Rectal smooth muscle tissue (tissue), 1 donor: ENCODE measurements at regions not wholly inside any gene's neighbourhood (a gene's known extent, or its start where the extent isn't known, plus 50 kb on each side); places are given as distances from the start of the nearest gene placed in this dataset.

Experiments used
- H3K27ac ChIP-seq: one replicate; pipeline ENCODE4 v1.7.0; 2013; ENCODE audit warnings: low read depth, low read length, inconsistent platforms
- H3K27me3 ChIP-seq: one replicate; pipeline ENCODE4 v1.7.0; 2013; ENCODE audit warnings: low read length; ENCODE audit not compliant: control insufficient read depth, insufficient read depth
- H3K36me3 ChIP-seq: one replicate; pipeline ENCODE4 v1.7.0; 2013; ENCODE audit warnings: low read length; ENCODE audit not compliant: control insufficient read depth, insufficient read depth
- H3K4me1 ChIP-seq: one replicate; pipeline ENCODE4 v1.7.0; 2013; ENCODE audit warnings: low read length; ENCODE audit not compliant: control insufficient read depth, insufficient read depth
- H3K4me3 ChIP-seq: one replicate; pipeline ENCODE4 v1.7.0; 2013; ENCODE audit warnings: low read length
- H3K9ac ChIP-seq: one replicate; pipeline ENCODE4 v1.7.0; 2013; ENCODE audit warnings: low read length

DNA sequence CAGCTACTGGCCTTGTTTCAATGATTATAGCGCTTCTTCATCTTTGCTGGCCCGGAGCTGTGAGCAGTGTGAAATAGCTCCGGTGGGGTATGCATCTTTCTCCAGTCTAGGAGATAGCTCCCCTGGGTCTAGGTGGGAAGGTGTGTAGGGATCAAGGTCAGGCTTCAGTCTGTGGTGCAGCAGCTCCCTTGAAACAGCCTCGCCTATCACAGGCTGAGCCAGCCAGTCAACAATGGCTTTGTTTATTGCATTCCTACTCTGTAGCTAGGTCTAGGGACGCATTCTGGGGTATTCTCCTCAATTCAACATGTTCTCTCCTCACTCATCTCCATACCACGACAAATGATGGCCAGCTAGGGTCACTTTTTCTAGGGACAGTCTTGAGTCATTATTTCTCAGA lies 646.8 kb upstream of the IGFBP3 start:
- no peaks in the 10 kb centered on the region for H3K27me3 ChIP-seq
- H3K27ac ChIP-seq = no peak overlapping the region
- H3K4me1 ChIP-seq = no peaks in the 10 kb centered on the region
- no peak overlapping the region for H3K4me3 ChIP-seq
- H3K9ac ChIP-seq = no peak overlapping the region
- H3K36me3 ChIP-seq = no peaks in the 10 kb centered on the region

DNA sequence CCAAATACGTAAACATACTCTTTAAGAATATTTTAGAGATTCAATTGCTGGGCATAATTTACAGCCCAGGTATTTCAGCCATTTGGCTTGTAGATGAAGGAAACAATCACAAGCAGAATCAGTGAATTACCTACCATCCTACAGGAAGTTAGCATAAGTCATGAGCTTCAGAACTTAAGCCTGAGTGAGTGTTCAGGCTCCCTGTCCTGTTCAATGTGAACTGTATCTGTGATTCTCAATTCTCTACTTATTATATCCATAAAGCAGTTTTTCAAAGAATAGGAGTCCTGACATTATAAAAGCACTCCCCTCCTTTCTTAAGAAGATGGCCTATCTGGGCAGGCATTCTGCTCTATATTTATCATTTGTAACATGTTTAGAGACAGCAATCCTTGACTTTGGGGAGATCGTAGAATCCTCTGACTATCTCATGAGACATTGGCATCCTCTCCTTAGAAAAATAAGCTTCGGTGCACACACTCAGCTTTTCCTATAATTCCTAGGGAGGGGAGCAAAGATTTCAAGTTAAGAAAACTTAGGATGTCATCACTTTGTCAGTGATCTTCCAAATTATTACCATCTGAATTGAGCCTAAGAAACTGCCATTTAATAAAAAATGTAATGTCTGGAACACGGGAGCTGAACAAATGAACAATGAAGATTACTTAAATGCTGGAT lies 645.2 kb upstream of the IGFBP3 start:
- H3K27ac ChIP-seq = no peak overlapping the region
- H3K4me1 ChIP-seq = no peaks in the 10 kb centered on the region
- no peak overlapping the region for H3K9ac ChIP-seq
- no peaks in the 10 kb centered on the region for H3K27me3 ChIP-seq
- no peaks in the 10 kb centered on the region for H3K36me3 ChIP-seq
- H3K4me3 ChIP-seq = no peak overlapping the region

GRCh38 chr7:46565253-46566096 lies 644.4 kb upstream of the IGFBP3 start:
- Histone ChIP-seq H3K9ac (no peak overlapping the region), H3K27ac (no peak overlapping the region), H3K4me3 (no peak overlapping the region), H3K4me1 (no peaks in the 10 kb centered on the region), H3K36me3 (no peaks in the 10 kb centered on the region), H3K27me3 (no peaks in the 10 kb centered on the region)

GRCh38 chr7:46559194-46559832 lies 638.2 kb upstream of the IGFBP3 start:
- H3K4me3 ChIP-seq = no peak overlapping the region
- peak overlapping the region; percentile 90 for H3K27ac ChIP-seq
- no peaks in the 10 kb centered on the region for H3K27me3 ChIP-seq
- no peak overlapping the region for H3K9ac ChIP-seq
- H3K4me1 ChIP-seq = peaks cover 24% of the 10 kb centered on the region
- no peaks in the 10 kb centered on the region for H3K36me3 ChIP-seq

DNA sequence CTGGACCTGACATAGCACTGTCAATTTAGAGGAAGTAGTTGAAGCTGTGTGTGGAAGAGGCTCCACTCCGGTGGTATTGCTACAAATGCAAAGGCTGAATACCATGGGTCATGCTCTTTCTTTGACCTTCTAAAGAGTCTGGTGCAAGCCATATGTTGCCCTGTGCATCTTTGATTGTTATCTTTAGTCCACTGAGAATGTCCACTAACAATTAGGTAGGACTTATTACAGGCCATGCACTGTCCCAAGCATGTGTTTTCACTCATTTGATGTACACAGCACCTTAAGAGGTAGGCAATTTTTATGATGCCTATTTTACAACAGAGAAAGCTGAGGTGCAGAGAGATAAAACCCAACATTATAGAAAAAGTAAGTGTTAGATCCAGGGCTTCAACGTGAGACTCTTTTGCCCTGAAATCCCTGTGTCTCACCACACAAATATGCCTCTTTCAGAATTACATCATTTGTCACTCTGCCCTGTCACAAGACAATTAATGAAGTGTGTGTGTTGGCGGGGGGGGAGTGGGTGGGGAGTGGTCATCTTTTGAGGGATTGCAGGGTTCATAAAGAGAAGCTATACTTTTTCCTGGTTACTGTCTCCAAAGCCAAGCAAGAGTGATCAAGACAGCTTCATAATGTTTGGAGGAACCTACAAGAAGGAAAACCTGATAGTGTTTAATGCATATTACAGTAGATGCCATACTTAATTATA lies 637.6 kb upstream of the IGFBP3 start:
- Histone ChIP-seq H3K36me3 (no peaks in the 10 kb centered on the region), H3K9ac (no peak overlapping the region), H3K4me3 (no peak overlapping the region), H3K4me1 (peaks cover 24% of the 10 kb centered on the region), H3K27ac (peak overlapping the region; percentile 90), H3K27me3 (no peaks in the 10 kb centered on the region)

DNA sequence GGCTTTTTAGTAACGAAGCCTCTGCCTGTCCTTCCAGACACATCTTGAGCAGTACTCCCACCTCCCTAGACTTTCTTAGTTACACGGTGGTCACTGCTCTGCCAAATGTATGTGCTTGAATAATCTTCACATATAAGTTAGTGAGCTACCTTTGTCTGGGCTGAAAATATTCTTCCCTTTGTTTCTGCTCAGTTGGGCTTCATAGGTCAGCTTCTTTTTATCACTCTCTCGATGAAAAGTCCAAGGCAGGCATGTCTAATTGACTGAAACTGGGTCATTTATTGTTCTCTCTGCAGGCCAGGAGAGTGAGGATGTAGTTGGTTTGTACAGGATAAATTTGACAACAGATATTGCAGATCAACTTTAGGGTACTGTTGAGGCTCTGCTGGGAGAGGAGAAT lies 636.7 kb upstream of the IGFBP3 start:
- Histone ChIP-seq H3K4me1 (peaks cover 24% of the 10 kb centered on the region), H3K9ac (no peak overlapping the region), H3K27me3 (no peaks in the 10 kb centered on the region), H3K36me3 (no peaks in the 10 kb centered on the region), H3K4me3 (peak overlapping the region; percentile 9), H3K27ac (peak overlapping the region; percentile 90)

DNA sequence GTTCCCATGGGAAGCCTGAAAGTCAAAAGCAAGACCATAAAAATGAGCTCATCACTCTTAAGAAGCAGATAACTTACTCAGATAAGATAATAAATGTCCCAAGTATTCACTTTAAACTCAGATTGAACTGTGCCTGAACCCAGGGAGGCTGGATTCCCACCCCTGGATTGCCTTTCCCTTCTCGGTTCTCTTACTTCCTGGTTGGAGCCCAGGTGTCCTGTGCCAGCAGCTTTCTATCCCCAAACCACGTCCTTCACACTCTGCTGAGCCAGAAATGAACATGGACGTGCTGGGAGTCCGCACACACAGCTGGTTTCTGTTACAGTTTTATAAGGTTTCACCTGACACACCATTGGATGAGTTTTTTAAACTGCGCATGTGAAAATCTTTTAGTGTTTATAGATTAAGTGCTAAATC lies 636.2 kb upstream of the IGFBP3 start:
- Histone ChIP-seq H3K36me3 (no peaks in the 10 kb centered on the region), H3K4me3 (peak overlapping the region; percentile 9), H3K27me3 (no peaks in the 10 kb centered on the region), H3K4me1 (peaks cover 24% of the 10 kb centered on the region), H3K27ac (peak overlapping the region; percentile 90), H3K9ac (no peak overlapping the region)

DNA sequence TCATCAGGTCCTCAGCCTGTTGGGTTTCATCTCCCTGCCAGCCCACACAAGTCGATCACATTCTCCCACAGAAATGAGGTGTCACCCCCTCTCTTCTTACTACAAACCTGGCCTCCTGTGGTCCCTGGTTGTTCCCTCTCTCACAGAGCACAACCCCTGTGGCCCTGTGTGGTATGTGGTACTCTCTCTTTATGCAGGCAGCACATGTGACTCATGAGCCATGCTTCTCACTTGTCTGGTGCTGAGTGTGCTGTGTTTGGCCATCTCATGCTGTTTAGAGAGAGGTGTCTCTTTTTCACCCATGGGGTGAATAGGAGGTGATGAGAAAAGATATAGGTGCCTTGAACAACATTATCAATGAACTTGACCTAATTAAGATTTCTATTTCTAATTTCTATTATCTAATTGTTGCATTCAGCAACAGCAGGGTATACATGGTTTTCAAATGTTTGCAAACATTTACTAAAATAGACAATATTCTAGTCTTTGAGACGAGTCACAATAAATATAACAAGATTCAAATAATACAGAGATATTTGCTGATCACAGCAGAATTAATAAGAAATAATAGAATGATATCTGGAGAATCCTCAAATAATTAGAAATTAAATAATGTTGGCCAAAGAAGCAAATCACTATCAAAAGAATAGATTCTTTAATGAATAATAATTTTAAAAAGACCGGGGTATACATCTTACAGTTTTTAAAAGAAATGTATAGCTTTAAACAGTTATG lies 633.8 kb upstream of the IGFBP3 start:
- H3K27me3 ChIP-seq = no peaks in the 10 kb centered on the region
- H3K36me3 ChIP-seq = no peaks in the 10 kb centered on the region
- peaks cover 24% of the 10 kb centered on the region for H3K4me1 ChIP-seq
- H3K9ac ChIP-seq = no peak overlapping the region
- H3K4me3 ChIP-seq = no peak overlapping the region
- H3K27ac ChIP-seq = no peak overlapping the region

DNA sequence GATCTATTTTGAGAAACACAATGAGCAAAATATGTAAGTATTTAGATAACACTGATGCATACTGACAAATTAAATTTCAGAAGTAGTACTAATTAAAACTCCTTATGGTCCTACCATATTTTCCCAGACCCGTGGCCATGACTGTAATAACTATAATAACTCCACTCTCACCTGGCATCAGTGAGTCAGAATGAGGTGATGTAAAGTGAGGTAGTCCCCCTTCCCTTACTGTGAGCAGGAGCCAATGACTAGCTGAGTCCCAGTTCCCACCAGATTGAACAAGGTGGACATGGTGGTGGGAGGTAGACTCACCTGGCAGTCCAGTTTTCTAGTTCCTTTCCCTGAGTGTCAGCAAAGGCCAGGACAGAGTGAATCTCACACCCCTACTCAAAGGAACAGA lies 630.5 kb upstream of the IGFBP3 start:
- no peak overlapping the region for H3K4me3 ChIP-seq
- H3K9ac ChIP-seq = no peak overlapping the region
- peaks cover 2% of the 10 kb centered on the region for H3K4me1 ChIP-seq
- no peaks in the 10 kb centered on the region for H3K36me3 ChIP-seq
- no peak overlapping the region for H3K27ac ChIP-seq
- H3K27me3 ChIP-seq = no peaks in the 10 kb centered on the region

- H3K27ac ChIP-seq = no peak overlapping the region
- H3K4me1 ChIP-seq = no peaks in the 10 kb centered on the region
- H3K4me3 ChIP-seq = no peak overlapping the region
- H3K9ac ChIP-seq = no peak overlapping the region
- no peaks in the 10 kb centered on the region for H3K36me3 ChIP-seq
- H3K27me3 ChIP-seq = no peaks in the 10 kb centered on the region
Measured at GRCh38 chr7:46550864-46551263, 629.8 kb upstream of the IGFBP3 start.

DNA sequence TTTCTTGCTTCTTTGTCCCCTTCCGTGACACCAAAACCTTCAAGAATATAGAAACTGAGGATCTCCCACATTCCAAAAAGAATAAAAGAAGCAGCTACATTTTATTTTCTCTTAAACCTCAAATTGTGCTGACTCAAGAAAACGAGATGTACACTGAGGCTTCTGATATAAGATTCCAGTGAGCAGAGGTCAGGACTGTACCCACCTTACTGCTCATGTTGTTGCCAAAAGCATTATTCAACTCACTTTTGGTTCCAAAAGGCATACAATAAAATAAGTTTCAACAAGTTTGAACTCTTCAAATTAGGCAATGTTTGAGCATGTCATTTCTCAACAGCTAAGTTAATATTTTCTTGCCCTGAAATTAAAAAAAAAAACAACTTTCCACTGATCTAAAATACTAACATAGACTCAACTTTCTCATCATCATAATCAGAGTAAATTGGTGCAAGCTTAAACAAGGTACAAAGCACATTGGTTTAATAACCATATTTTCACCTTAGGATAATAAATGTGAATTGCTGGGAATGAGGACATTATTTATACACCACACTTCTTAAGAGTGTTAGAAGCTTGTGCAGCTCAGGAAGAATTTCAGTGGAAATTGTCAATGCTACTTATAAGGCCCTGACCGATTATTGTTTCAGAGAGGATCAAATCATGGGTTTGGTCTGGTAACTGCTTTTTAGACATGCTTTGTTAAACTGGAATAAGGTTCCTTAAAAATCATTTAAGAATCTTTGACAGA lies 629.0 kb upstream of the IGFBP3 start:
- no peaks in the 10 kb centered on the region for H3K4me1 ChIP-seq
- no peaks in the 10 kb centered on the region for H3K27me3 ChIP-seq
- no peak overlapping the region for H3K9ac ChIP-seq
- no peaks in the 10 kb centered on the region for H3K36me3 ChIP-seq
- H3K27ac ChIP-seq = no peak overlapping the region
- no peak overlapping the region for H3K4me3 ChIP-seq
